DND-41 (cell line): ENCODE measurements at regions not wholly inside any gene's neighbourhood (a gene's known extent, or its start where the extent isn't known, plus 50 kb on each side); places are given as distances from the start of the nearest gene placed in this dataset.

Experiments
- CTCF ChIP-seq: IDR thresholded peaks from 2 replicates; pipeline ENCODE4 v1.5.1; 2012; ENCODE audit warnings: borderline replicate concordance, low read length, moderate library complexity, mild to moderate bottlenecking; ENCODE audit not compliant: poor library complexity, severe bottlenecking; ENCODE audit errors: extremely low read depth
- EZH2 ChIP-seq: IDR thresholded peaks from 3 replicates; pipeline ENCODE4 v1.6.1; 2012; ENCODE audit warnings: borderline replicate concordance, low read depth, mild to moderate bottlenecking, moderate library complexity, low read length, inconsistent platforms; ENCODE audit not compliant: severe bottlenecking

GRCh38 chr16:80468029-80468428 lies 72.8 kb upstream of the DYNLRB2 start:
- no peak for TF ChIP-seq CTCF
- TF ChIP-seq EZH2 = no peak
